PC-3 (cell line): ENCODE measurements at regions not wholly inside any gene's neighbourhood (a gene's known extent, or its start where the extent isn't known, plus 50 kb on each side); places are given as distances from the start of the nearest gene placed in this dataset.
"Not testable (repeated sequence)": the region's sequence is repeated elsewhere in the genome, so short reads cannot be mapped to it uniquely, and the experiment has no call there.

Source experiments
- ATAC-seq: fragments of 200-7000 bp; cut with Tn5 transposase; 2 replicates; pipeline ENCODE4 v1.9.1; 2020; ENCODE audit warnings: mild to moderate bottlenecking, moderate library complexity
- BruUV-seq: library from RNA; stranded (reverse); fragments of 400-500 nt; replicated peaks from 2 replicates; lab custom pipeline; 2021; lab: Mats Ljungman, UMichigan
- CTCF ChIA-PET: fragments of 300-600 bp; sonication (Branson Sonifier 250); formaldehyde crosslinking; loops from one replicate; lab custom pipeline; 2022; ENCODE audit warnings: antibody characterized with exemption; lab: Charles Lee
- POLR2A ChIA-PET: fragments of 300-600 bp; sonication (Branson Sonifier 250); formaldehyde crosslinking; loops from one replicate; lab custom pipeline; 2022; ENCODE audit warnings: antibody characterized with exemption; ENCODE audit not compliant: unreplicated experiment; lab: Charles Lee
- DNase-seq: peaks from one replicate; pipeline ENCODE4 v3.0.0-alpha.2; 2015
- H2AFZ ChIP-seq: fragments of 300-600 bp; sonication (generic); 2 replicates; pipeline ENCODE4 v1.6.0; 2016; ENCODE audit warnings: antibody characterized with exemption, low read length
- H3F3A ChIP-seq: fragments of 300-600 bp; sonication (generic); one replicate; pipeline ENCODE4 v1.6.0; 2017; ENCODE audit warnings: antibody characterized with exemption, low read length, control low read depth, mild to moderate bottlenecking; ENCODE audit not compliant: unreplicated experiment
- H3K27ac ChIP-seq: fragments of 300-600 bp; sonication (generic); 2 replicates; pipeline ENCODE4 v1.5.1; 2016; ENCODE audit warnings: mild to moderate bottlenecking, low read length
- H3K27me3 ChIP-seq: fragments of 300-600 bp; sonication (generic); 2 replicates; pipeline ENCODE4 v1.6.1; 2016; ENCODE audit warnings: low read length, mixed read lengths
- H3K36me3 ChIP-seq: fragments of 300-600 bp; sonication (generic); 2 replicates; pipeline ENCODE4 v1.6.1; 2016; ENCODE audit warnings: low read depth, mixed run types, low read length, mixed read lengths
- H3K4me1 ChIP-seq: fragments of 300-600 bp; sonication (generic); 2 replicates; pipeline ENCODE4 v1.5.1; 2016; ENCODE audit warnings: low read length; ENCODE audit not compliant: insufficient read depth
- H3K4me2 ChIP-seq: fragments of 300-600 bp; sonication (generic); 2 replicates; pipeline ENCODE4 v1.6.0; 2016; ENCODE audit warnings: low read length
- H3K4me3 ChIP-seq: fragments of 300-600 bp; sonication (generic); 2 replicates; pipeline ENCODE4 v1.5.1; 2016; ENCODE audit warnings: mild to moderate bottlenecking, low read length, mixed read lengths
- H3K79me2 ChIP-seq: fragments of 300-600 bp; sonication (generic); 2 replicates; pipeline ENCODE4 v1.6.1; 2017; ENCODE audit warnings: low read length, mixed read lengths
- H3K9ac ChIP-seq: fragments of 300-600 bp; sonication (generic); 2 replicates; pipeline ENCODE4 v1.6.0; 2016; ENCODE audit warnings: mild to moderate bottlenecking, low read length
- H3K9me2 ChIP-seq: fragments of 300-600 bp; sonication (generic); replicated peaks from 2 replicates; pipeline ENCODE4 v1.6.1; 2016; ENCODE audit warnings: mixed run types, low read length, mixed read lengths
- H3K9me3 ChIP-seq: fragments of 300-600 bp; sonication (generic); 2 replicates; pipeline ENCODE4 v1.6.1; 2016; ENCODE audit warnings: low read length, mixed read lengths
- H4K20me1 ChIP-seq: fragments of 300-600 bp; sonication (generic); 2 replicates; pipeline ENCODE4 v1.6.1; 2016; ENCODE audit warnings: low read length, mixed read lengths
- CTCF ChIP-seq: fragments of 300-600 bp; sonication (generic); conservative IDR thresholded peaks from 2 replicates; pipeline ENCODE4 v1.5.1; 2017; ENCODE audit warnings: antibody characterized with exemption, low read depth, mild to moderate bottlenecking, low read length
- EZH2 ChIP-seq: fragments of 300-600 bp; sonication (generic); IDR thresholded peaks from one replicate; pipeline ENCODE4 v1.6.1; 2017; ENCODE audit warnings: antibody characterized with exemption, mild to moderate bottlenecking, low read length; ENCODE audit not compliant: unreplicated experiment
- EZH2phosphoT487 ChIP-seq: fragments of 300-600 bp; sonication (generic); IDR thresholded peaks from 2 replicates; pipeline ENCODE4 v1.6.1; 2018; ENCODE audit warnings: mild to moderate bottlenecking, antibody characterized with exemption, low read length, borderline replicate concordance
- intact Hi-C: fragments of 100-400 bp; cut with micrococcal nuclease; formaldehyde crosslinking; loops from 2 replicates; pipeline ENCODE4 v1.9.0; 2023

DNA sequence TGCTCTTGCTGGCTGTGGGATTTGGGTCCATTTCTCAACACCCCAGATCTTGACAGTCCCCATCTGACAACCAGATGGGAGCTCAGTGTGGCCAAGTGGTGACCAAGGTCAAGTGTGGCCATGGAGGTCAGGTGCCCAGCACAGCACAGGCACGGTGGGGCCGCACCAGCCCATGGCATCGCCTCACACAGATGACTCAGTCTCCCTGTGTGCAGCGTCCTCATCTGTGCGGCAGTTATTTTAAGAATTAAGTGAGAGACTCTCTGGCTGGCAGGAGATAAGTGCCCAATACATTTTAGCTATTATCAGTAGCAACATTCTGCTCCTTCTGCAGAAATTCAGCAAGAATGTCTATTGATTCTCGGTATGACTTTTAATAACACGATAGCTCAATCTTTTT lies 167.2 kb downstream of the DDX1 start:
- Histone ChIP-seq H3K36me3 (no peaks in the 10 kb centered on the region), H3K9me2 (no peaks in the 10 kb centered on the region), H4K20me1 (no peaks in the 10 kb centered on the region), H3K27ac (no peak overlapping the region), H3F3A (no peaks in the 10 kb centered on the region), H3K27me3 (peaks cover 60% of the 10 kb centered on the region), H3K4me1 (no peaks in the 10 kb centered on the region), H3K4me3 (no peak overlapping the region), H3K79me2 (no peaks in the 10 kb centered on the region), H3K9me3 (no peaks in the 10 kb centered on the region), H2AFZ (no peak overlapping the region), H3K4me2 (no peak overlapping the region), H3K9ac (no peak overlapping the region)
- no TSS peak for BruUV-seq
- TF ChIP-seq EZH2phosphoT487 (no peak), CTCF (no peak), EZH2 (no peak)
- intact Hi-C loops = no loop called here
- ChIA-PET POLR2A (no interaction called here), CTCF (no interaction called here)
- ATAC-seq = no peak
- DNase-seq = no peak

GRCh38 chr2:15759385-15759784 lies 167.7 kb downstream of the DDX1 start:
- Histone ChIP-seq H3K9ac (no peak overlapping the region), H3F3A (no peaks in the 10 kb centered on the region), H3K4me3 (no peak overlapping the region), H3K36me3 (no peaks in the 10 kb centered on the region), H4K20me1 (no peaks in the 10 kb centered on the region), H3K4me2 (no peak overlapping the region), H3K79me2 (no peaks in the 10 kb centered on the region), H3K27ac (no peak overlapping the region), H2AFZ (no peak overlapping the region), H3K9me3 (no peaks in the 10 kb centered on the region), H3K9me2 (no peaks in the 10 kb centered on the region), H3K27me3 (peaks cover 56% of the 10 kb centered on the region), H3K4me1 (no peaks in the 10 kb centered on the region)
- ChIA-PET CTCF (no interaction called here), POLR2A (no interaction called here)
- DNase-seq = no peak
- no peak for ATAC-seq
- no peak for TF ChIP-seq EZH2phosphoT487
- no peak for TF ChIP-seq CTCF
- TF ChIP-seq EZH2 = no peak
- no TSS peak for BruUV-seq
- intact Hi-C loops = no loop called here

GRCh38 chr2:15759791-15760190 lies 168.1 kb downstream of the DDX1 start:
- BruUV-seq, H3K9me2 ChIP-seq, CTCF ChIA-PET, H3F3A ChIP-seq, DNase-seq, H3K9me3 ChIP-seq, H3K79me2 ChIP-seq, H3K9ac ChIP-seq, H3K27ac ChIP-seq, ATAC-seq, H4K20me1 ChIP-seq, H3K36me3 ChIP-seq, H2AFZ ChIP-seq, H3K4me1 ChIP-seq, H3K4me3 ChIP-seq, POLR2A ChIA-PET, intact Hi-C loops, H3K4me2 ChIP-seq: not testable (repeated sequence)
- peaks cover 56% of the 10 kb centered on the region for H3K27me3 ChIP-seq
